Endothelial cell of umbilical vein (primary cell): ENCODE measurements at regions not wholly inside any gene's neighbourhood (a gene's known extent, or its start where the extent isn't known, plus 50 kb on each side); places are given as distances from the start of the nearest gene placed in this dataset.

Experiments used
- BruUV-seq: library from RNA; stranded (reverse); fragments of 400-500 nt; replicated peaks from 2 replicates; lab custom pipeline; 2021; lab: Mats Ljungman, UMichigan
- CTCF ChIA-PET: fragments of 300-600, 350-600 bp; sonication (Branson Sonifier 250); formaldehyde crosslinking; loops from one replicate; lab custom pipeline; 2021; ENCODE audit warnings: antibody characterized with exemption, inconsistent platforms; lab: Charles Lee
- POLR2A ChIA-PET: fragments of 300-600, 350-600 bp; sonication (Branson Sonifier 250); formaldehyde crosslinking; loops from one replicate; lab custom pipeline; 2021; ENCODE audit warnings: antibody characterized with exemption, inconsistent platforms; lab: Charles Lee
- DNase-seq: peaks from one replicate; pipeline ENCODE4 v3.0.0-alpha.2; 2011; ENCODE audit warnings: low read depth, low spot score
- FAIRE-seq: peaks from 2 replicates; lab custom pipeline; 2011; peaks lifted over from hg19 to GRCh38; lab: Jason Lieb, UNC
- H2AFZ ChIP-seq: 2 replicates; pipeline ENCODE4 v1.6.0; 2012; ENCODE audit warnings: low read depth, low read length, control low read depth, inconsistent platforms
- H3K27ac ChIP-seq: 2 replicates; pipeline ENCODE4 v1.5.1; 2011; ENCODE audit warnings: low read depth, mild to moderate bottlenecking, control low read depth, low read length, moderate library complexity; ENCODE audit not compliant: insufficient read depth
- H3K27me3 ChIP-seq, 2 experiments: 2 replicates each; pipeline versions ENCODE4 v1.6.0 to v1.6.1; 2011; ENCODE audit warnings: low read length in 2 of 2, mixed read lengths in 1 of 2; ENCODE audit not compliant: control insufficient read depth in 2 of 2, insufficient read depth in 2 of 2
- H3K36me3 ChIP-seq, 2 experiments: 2 replicates in 1 of 2; 3 replicates in 1 of 2; pipeline ENCODE4 v1.5.1; 2011; ENCODE audit warnings: low read length in 2 of 2, mild to moderate bottlenecking in 1 of 2, moderate library complexity in 1 of 2; ENCODE audit not compliant: control insufficient read depth in 2 of 2, insufficient read depth in 2 of 2; ENCODE audit errors: extremely low read depth in 1 of 2
- H3K4me1 ChIP-seq: 3 replicates; pipeline ENCODE4 v1.5.1; 2011; ENCODE audit warnings: mild to moderate bottlenecking, low read length; ENCODE audit not compliant: control insufficient read depth, insufficient read depth; ENCODE audit errors: extremely low read depth
- H3K4me2 ChIP-seq: 2 replicates; pipeline ENCODE4 v1.6.1; 2011; ENCODE audit warnings: low read length, control low read depth, mixed read lengths; ENCODE audit not compliant: insufficient read depth
- H3K4me3 ChIP-seq, 3 experiments: fragments of 200-600 bp in 1 of 3; sonication (generic), shearing (Covaris generic) in 1 of 3; replicated peaks in 1 of 3; 2 replicates each; pipeline ENCODE4 v1.5.1; 2011 to 2016; ENCODE audit warnings: control low read depth in 3 of 3, low read length in 3 of 3, mild to moderate bottlenecking in 2 of 3, inconsistent platforms in 1 of 3, low read depth in 1 of 3, moderate library complexity in 1 of 3; ENCODE audit not compliant: insufficient read depth in 1 of 3
- H3K79me2 ChIP-seq: 2 replicates; pipeline ENCODE4 v1.6.0; 2012; ENCODE audit warnings: low read length, inconsistent platforms; ENCODE audit not compliant: control insufficient read depth, insufficient read depth
- H3K9ac ChIP-seq: replicated peaks from 2 replicates; pipeline ENCODE3; 2011; ENCODE audit warnings: low read length, control low read depth; ENCODE audit not compliant: insufficient read depth; ENCODE audit errors: extremely low read depth
- H3K9me1 ChIP-seq: replicated peaks from 3 replicates; pipeline ENCODE4 v1.6.0; 2011; ENCODE audit warnings: mild to moderate bottlenecking, low read length; ENCODE audit not compliant: control insufficient read depth, insufficient read depth; ENCODE audit errors: extremely low read depth
- H3K9me3 ChIP-seq: replicated peaks from 2 replicates; pipeline ENCODE4 v1.5.1; 2012; ENCODE audit warnings: low read length, inconsistent platforms; ENCODE audit not compliant: control insufficient read depth, insufficient read depth
- H4K20me1 ChIP-seq: replicated peaks from 2 replicates; pipeline ENCODE3; 2011; ENCODE audit warnings: mild to moderate bottlenecking, low read length; ENCODE audit not compliant: control insufficient read depth, insufficient read depth; ENCODE audit errors: extremely low read depth
- EZH2 ChIP-seq: IDR thresholded peaks from 2 replicates; pipeline ENCODE4 v1.6.1; 2012; ENCODE audit warnings: borderline replicate concordance, low read depth, mild to moderate bottlenecking, moderate library complexity, low read length, inconsistent platforms; ENCODE audit not compliant: severe bottlenecking
- FOS ChIP-seq: IDR thresholded peaks from 2 replicates; pipeline ENCODE4 v1.6.1; 2011; ENCODE audit warnings: mild to moderate bottlenecking, low read length, moderate library complexity, borderline replicate concordance; ENCODE audit not compliant: insufficient read depth
- GATA2 ChIP-seq: IDR thresholded peaks from 2 replicates; pipeline ENCODE4 v1.7.0; 2011; ENCODE audit warnings: low read depth, mild to moderate bottlenecking, moderate library complexity, mixed read lengths, low read length; ENCODE audit not compliant: insufficient read length, insufficient read depth
- JUN ChIP-seq: IDR thresholded peaks from 2 replicates; pipeline ENCODE4 v1.6.1; 2011; ENCODE audit warnings: borderline replicate concordance, low read depth; ENCODE audit not compliant: insufficient read length, insufficient read depth
- MAX ChIP-seq: IDR thresholded peaks from 2 replicates; pipeline ENCODE4 v1.6.1; 2011; ENCODE audit not compliant: insufficient read depth, insufficient read length
- MYC ChIP-seq: IDR thresholded peaks from one replicate; pipeline ENCODE4 v1.6.1; 2011; ENCODE audit warnings: mild to moderate bottlenecking, low read depth, low read length
- POLR2A ChIP-seq: IDR thresholded peaks from 2 replicates; pipeline ENCODE4 v1.6.1; 2012; ENCODE audit warnings: low read depth, mild to moderate bottlenecking, control low read depth, low read length
- POLR2AphosphoS5 ChIP-seq: IDR thresholded peaks from 2 replicates; pipeline ENCODE4 v1.6.1; 2012; ENCODE audit warnings: low read depth, mild to moderate bottlenecking, control low read depth, low read length, moderate library complexity; ENCODE audit not compliant: insufficient read depth
- dilution Hi-C: fragments of 300-500 bp; cut with MboI; formaldehyde crosslinking; loops from one replicate; pipeline ENCODE4 v1.15.0; 2019; ENCODE audit warnings: low sequenced_read_pairs; ENCODE audit not compliant: extremely low pct_ligation_motif_present
- intact Hi-C: fragments of 100-400 bp; cut with micrococcal nuclease; formaldehyde crosslinking; loops from one replicate; pipeline ENCODE4 v1.10.0; 2022
- TF ChIP-seq, protein P1 (sequence below), 2 donors: IDR thresholded peaks; 1 replicate in 1 of 2; 2 replicates in 1 of 2; pipeline ENCODE4 v1.5.1; 2011; ENCODE audit warnings: low read length in 2 of 2, mild to moderate bottlenecking in 2 of 2, moderate library complexity in 2 of 2, control low read depth in 1 of 2, inconsistent platforms in 1 of 2, low read depth in 1 of 2; ENCODE audit not compliant: insufficient read depth in 1 of 2; ENCODE audit errors: extremely low read depth in 1 of 2

DNA sequence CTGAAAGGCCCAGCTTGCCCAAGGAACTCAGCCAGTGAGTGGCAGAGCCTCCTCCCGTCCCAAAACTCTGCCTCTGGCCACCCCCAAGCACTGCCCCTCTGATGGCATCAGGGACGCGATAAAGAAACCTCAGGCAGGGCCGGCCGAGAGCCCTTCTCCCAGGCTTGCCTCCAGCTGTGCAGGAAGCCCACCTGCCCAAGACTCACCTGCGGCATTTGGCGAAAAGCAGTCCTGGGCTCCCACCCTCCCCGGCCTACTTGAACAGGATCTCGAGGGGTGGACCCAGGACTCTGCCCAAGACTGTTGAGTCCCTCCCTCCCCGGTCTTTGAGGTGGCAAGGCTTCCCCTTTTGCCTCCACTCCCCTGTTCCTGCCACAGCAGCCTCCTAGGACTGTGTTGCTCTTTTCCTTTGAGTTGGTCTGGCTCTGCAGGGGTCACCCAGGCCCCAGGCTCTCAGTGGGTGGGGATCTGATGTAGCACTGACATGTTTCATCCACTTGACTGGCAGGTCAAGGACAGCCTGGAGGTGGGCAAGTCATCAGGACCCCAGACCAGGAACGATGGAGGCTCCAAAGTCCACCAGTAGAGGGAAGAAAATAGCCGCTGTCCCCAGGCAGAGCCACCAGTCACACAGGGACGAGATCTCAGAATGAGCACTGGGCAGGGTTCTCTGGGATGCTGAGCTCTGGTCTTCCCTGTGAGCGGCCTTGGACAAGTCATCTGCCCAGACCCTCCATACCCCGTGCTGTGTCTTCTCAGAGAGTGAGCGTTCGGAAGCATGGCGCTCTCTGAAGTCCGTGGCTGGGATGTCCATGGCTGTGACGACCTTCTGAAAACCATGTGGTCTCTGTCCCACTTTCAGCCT lies 111.0 kb upstream of the TNRC6C start:
- no peaks in the 10 kb centered on the region for H3K36me3 ChIP-seq
- no peaks in the 10 kb centered on the region for H3K9me1 ChIP-seq
- no peak overlapping the region for H3K9ac ChIP-seq
- no peak overlapping the region for H3K4me2 ChIP-seq
- H2AFZ ChIP-seq = no peak overlapping the region
- no peaks in the 10 kb centered on the region for H4K20me1 ChIP-seq
- peaks cover 6% of the 10 kb centered on the region for H3K4me1 ChIP-seq
- dilution Hi-C loops (no loop called here), intact Hi-C loops (no loop called here)
- H3K4me3 ChIP-seq = no peak overlapping the region
- H3K27ac ChIP-seq = no peak overlapping the region
- no peaks in the 10 kb centered on the region for H3K9me3 ChIP-seq
- POLR2A ChIA-PET = no interaction called here
- no peaks in the 10 kb centered on the region for H3K27me3 ChIP-seq
- TF ChIP-seq, protein P1, sequence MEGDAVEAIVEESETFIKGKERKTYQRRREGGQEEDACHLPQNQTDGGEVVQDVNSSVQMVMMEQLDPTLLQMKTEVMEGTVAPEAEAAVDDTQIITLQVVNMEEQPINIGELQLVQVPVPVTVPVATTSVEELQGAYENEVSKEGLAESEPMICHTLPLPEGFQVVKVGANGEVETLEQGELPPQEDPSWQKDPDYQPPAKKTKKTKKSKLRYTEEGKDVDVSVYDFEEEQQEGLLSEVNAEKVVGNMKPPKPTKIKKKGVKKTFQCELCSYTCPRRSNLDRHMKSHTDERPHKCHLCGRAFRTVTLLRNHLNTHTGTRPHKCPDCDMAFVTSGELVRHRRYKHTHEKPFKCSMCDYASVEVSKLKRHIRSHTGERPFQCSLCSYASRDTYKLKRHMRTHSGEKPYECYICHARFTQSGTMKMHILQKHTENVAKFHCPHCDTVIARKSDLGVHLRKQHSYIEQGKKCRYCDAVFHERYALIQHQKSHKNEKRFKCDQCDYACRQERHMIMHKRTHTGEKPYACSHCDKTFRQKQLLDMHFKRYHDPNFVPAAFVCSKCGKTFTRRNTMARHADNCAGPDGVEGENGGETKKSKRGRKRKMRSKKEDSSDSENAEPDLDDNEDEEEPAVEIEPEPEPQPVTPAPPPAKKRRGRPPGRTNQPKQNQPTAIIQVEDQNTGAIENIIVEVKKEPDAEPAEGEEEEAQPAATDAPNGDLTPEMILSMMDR (IDR thresholded peaks at IDR 0.05; ENCODE audit: extremely low read depth in 1 of 2, insufficient read depth in 1 of 2, low read depth in 1 of 2, low read length in 2 of 2) = no peak
- TF ChIP-seq POLR2A = no peak
- no peak for TF ChIP-seq EZH2
- TF ChIP-seq GATA2 = no peak
- TF ChIP-seq POLR2AphosphoS5 = no peak
- TF ChIP-seq MAX = no peak
- no peak for TF ChIP-seq FOS
- TF ChIP-seq MYC = no peak
- TF ChIP-seq JUN = no peak
- BruUV-seq = no TSS peak
- FAIRE-seq (no peak), DNase-seq (no peak)
- CTCF ChIA-PET = no interaction called here
- H3K79me2 ChIP-seq = no peaks in the 10 kb centered on the region
